HepG2 (cell line): ENCODE measurements at regions not wholly inside any gene's neighbourhood (a gene's known extent, or its start where the extent isn't known, plus 50 kb on each side); places are given as distances from the start of the nearest gene placed in this dataset.

ENCODE experiments used
- ATAC-seq: fragments of 200-7000 bp; cut with Tn5 transposase; 3 replicates; pipeline ENCODE4 v1.9.1; 2020; ENCODE audit warnings: mild to moderate bottlenecking, moderate library complexity
- BruUV-seq: library from RNA; stranded (reverse); fragments of 400-500 nt; replicated peaks from 2 replicates; lab custom pipeline; 2021; lab: Mats Ljungman, UMichigan
- CTCF ChIA-PET: fragments of 300-600 bp; formaldehyde crosslinking; extraction: SDS; loops from one replicate; lab custom pipeline; 2021; ENCODE audit warnings: low total read pairs, inconsistent platforms, low intra/inter-chr PET ratio; lab: Yijun Ruan, JAX
- POLR2A ChIA-PET: fragments of 350-600 bp; sonication (Branson Sonifier 250); formaldehyde crosslinking; loops from one replicate; lab custom pipeline; 2020; ENCODE audit warnings: antibody characterized with exemption, inconsistent platforms; lab: Yijun Ruan, JAX
- DNase-seq: peaks from one replicate; pipeline ENCODE4 v3.0.0-alpha.2; 2015; ENCODE audit warnings: low spot score
- FAIRE-seq: peaks from 3 replicates; lab custom pipeline; 2011; peaks lifted over from hg19 to GRCh38; lab: Jason Lieb, UNC
- H2AFZ ChIP-seq: one replicate; pipeline ENCODE4 v1.6.1; 2011; ENCODE audit warnings: low read length, inconsistent platforms
- H3K27ac ChIP-seq: fragments of 300-600 bp; 3 replicates; pipeline ENCODE4 v1.8.0; 2011; ENCODE audit warnings: mixed run types, mild to moderate bottlenecking, mixed read lengths, low read length, inconsistent platforms; ENCODE audit not compliant: insufficient read depth; ENCODE audit errors: extremely low read length
- H3K27me3 ChIP-seq, 2 experiments: fragments of 200-600 bp in 1 of 2; 2 replicates in 1 of 2; 3 replicates in 1 of 2; pipeline versions ENCODE4 v1.6.0 to v1.8.0; 2011; ENCODE audit warnings: low read length in 2 of 2, mild to moderate bottlenecking in 2 of 2, moderate library complexity in 2 of 2, inconsistent platforms in 1 of 2; ENCODE audit not compliant: insufficient read depth in 2 of 2, control insufficient read depth in 1 of 2
- H3K36me3 ChIP-seq, 2 experiments: fragments of 200-600 bp in 1 of 2; replicated peaks in 1 of 2; 2 replicates in 1 of 2; 3 replicates in 1 of 2; pipeline versions ENCODE4 v1.5.1 to v1.8.0; 2011; ENCODE audit warnings: low read length in 2 of 2, inconsistent platforms in 1 of 2; ENCODE audit not compliant: insufficient read depth in 2 of 2, control insufficient read depth in 1 of 2
- H3K4me1 ChIP-seq: 2 replicates; pipeline ENCODE4 v1.5.1; 2012; ENCODE audit warnings: low read length, inconsistent platforms; ENCODE audit not compliant: insufficient read depth
- H3K4me2 ChIP-seq: 2 replicates; pipeline ENCODE4 v1.6.0; 2011; ENCODE audit warnings: low read depth, low read length, inconsistent platforms
- H3K4me3 ChIP-seq, 3 experiments: fragments of 200-600 bp in 1 of 3; sonication (generic), shearing (Covaris generic) in 1 of 3; replicated peaks in 1 of 3; 2 replicates each; pipeline ENCODE4 v1.5.1; 2011 to 2016; ENCODE audit warnings: low read length in 3 of 3, inconsistent platforms in 2 of 3, low read depth in 2 of 3, mild to moderate bottlenecking in 2 of 3, control low read depth in 1 of 3, mixed read lengths in 1 of 3; ENCODE audit not compliant: insufficient read depth in 1 of 3
- H3K79me2 ChIP-seq: one replicate; pipeline ENCODE4 v1.6.1; 2011; ENCODE audit warnings: low read length, inconsistent platforms; ENCODE audit not compliant: insufficient read depth
- H3K9ac ChIP-seq: 2 replicates; pipeline ENCODE4 v1.6.0; 2011; ENCODE audit warnings: mild to moderate bottlenecking, low read depth, low read length, inconsistent platforms; ENCODE audit not compliant: insufficient read depth
- H3K9me3 ChIP-seq: 2 replicates; pipeline ENCODE4 v1.5.1; 2012; ENCODE audit warnings: mild to moderate bottlenecking, low read length
- H4K20me1 ChIP-seq: 2 replicates; pipeline ENCODE4 v1.6.0; 2011; ENCODE audit warnings: inconsistent platforms, mild to moderate bottlenecking, low read length, moderate library complexity; ENCODE audit not compliant: insufficient read depth
- ATF1 ChIP-seq: IDR thresholded peaks from 2 replicates; pipeline ENCODE4 v1.6.1; 2016; ENCODE audit warnings: mild to moderate bottlenecking, control low read depth
- CBX2 ChIP-seq, 2 experiments: fragments of 200-600 bp in 1 of 2; sonication (generic); formaldehyde crosslinking in 1 of 2; IDR thresholded peaks; 2 replicates each; pipeline versions ENCODE4 v1.7.0 to v1.8.1; 2018 to 2022; ENCODE audit warnings: low read depth in 2 of 2, low read length in 1 of 2, mild to moderate bottlenecking in 1 of 2, missing genetic modification reagents in 1 of 2
- ISL2 ChIP-seq: sonication (generic); formaldehyde crosslinking; IDR thresholded peaks from 2 replicates; pipeline ENCODE4 v1.5.0; 2020; ENCODE audit warnings: missing genetic modification reagents
- JARID2 ChIP-seq: sonication (generic); formaldehyde crosslinking; IDR thresholded peaks from 2 replicates; pipeline ENCODE4 v1.8.1; 2023; ENCODE audit warnings: missing genetic modification reagents, inconsistent platforms; ENCODE audit not compliant: insufficient replicate concordance
- KAT8 ChIP-seq: IDR thresholded peaks from 2 replicates; pipeline ENCODE4 v1.6.1; 2016; ENCODE audit warnings: missing genetic modification reagents, missing compliant biosample characterization
- NFATC3 ChIP-seq: sonication (generic); formaldehyde crosslinking; IDR thresholded peaks from 2 replicates; pipeline ENCODE4 v1.5.1; 2020; ENCODE audit warnings: mild to moderate bottlenecking, missing genetic modification reagents
- NONO ChIP-seq, 2 experiments: fragments of 450-650 bp in 1 of 2; sonication (generic) in 1 of 2; formaldehyde crosslinking in 1 of 2; IDR thresholded peaks in 1 of 2; conservative IDR thresholded peaks in 1 of 2; 2 replicates each; pipeline versions ENCODE4 v1.6.1 to v1.8.0; 2017 to 2022; ENCODE audit warnings: mild to moderate bottlenecking in 1 of 2, missing genetic modification reagents in 1 of 2, moderate library complexity in 1 of 2
- NR0B2 ChIP-seq: sonication (generic); formaldehyde crosslinking; IDR thresholded peaks from 2 replicates; pipeline ENCODE4 v1.4.0; 2020; ENCODE audit warnings: mild to moderate bottlenecking, missing genetic modification reagents
- SIX1 ChIP-seq: sonication (generic); formaldehyde crosslinking; IDR thresholded peaks from 2 replicates; pipeline ENCODE4 v1.4.0; 2020; ENCODE audit warnings: missing genetic modification reagents, borderline replicate concordance
- SNAPC4 ChIP-seq: sonication (generic); formaldehyde crosslinking; IDR thresholded peaks from 2 replicates; pipeline ENCODE4 v1.4.0; 2020; ENCODE audit warnings: mild to moderate bottlenecking, missing genetic modification reagents
- SSRP1 ChIP-seq: IDR thresholded peaks from 2 replicates; pipeline ENCODE4 v1.6.1; 2016; ENCODE audit warnings: control low read depth
- TARDBP ChIP-seq: sonication (generic); formaldehyde crosslinking; IDR thresholded peaks from 2 replicates; pipeline ENCODE4 v1.8.0; 2022; ENCODE audit warnings: mild to moderate bottlenecking, missing genetic modification reagents
- TP53 ChIP-seq: sonication (generic); formaldehyde crosslinking; conservative IDR thresholded peaks from 2 replicates; pipeline ENCODE4 v1.4.0; 2020; ENCODE audit warnings: missing genetic modification reagents
- ZBTB42 ChIP-seq: sonication (generic); formaldehyde crosslinking; IDR thresholded peaks from 2 replicates; pipeline ENCODE4 v1.5.0; 2020; ENCODE audit warnings: mild to moderate bottlenecking, missing genetic modification reagents
- ZBTB8A ChIP-seq: sonication (generic); formaldehyde crosslinking; IDR thresholded peaks from 2 replicates; pipeline ENCODE4 v1.4.0; 2020; ENCODE audit warnings: mild to moderate bottlenecking, low read depth, missing genetic modification reagents, borderline replicate concordance
- ZNF432 ChIP-seq: sonication (generic); formaldehyde crosslinking; IDR thresholded peaks from 2 replicates; pipeline ENCODE4 v1.5.0; 2020; ENCODE audit warnings: missing genetic modification reagents, mild to moderate bottlenecking, borderline replicate concordance
- ZNF564 ChIP-seq: sonication (generic); formaldehyde crosslinking; IDR thresholded peaks from 2 replicates; pipeline ENCODE4 v1.8.1; 2023; ENCODE audit warnings: mild to moderate bottlenecking, missing genetic modification reagents
- ZNF792 ChIP-seq: IDR thresholded peaks from 2 replicates; pipeline ENCODE4 v1.6.1; 2016
- WGBS: methylation state at CpG from one replicate; pipeline ENCODE4 v1.1.6; 2017; ENCODE audit warnings: low lambda C conversion rate; 5-methylcytosine and 5-hydroxymethylcytosine counted together
- in situ Hi-C: cut with HindIII; loops from 2 replicates; pipeline ENCODE4 v1.10.0; 2017; ENCODE audit warnings: low pct_unique_long_range_greater_than_20kb; ENCODE audit not compliant: extremely low pct_ligation_motif_present
- intact Hi-C: fragments of 100-400 bp; cut with micrococcal nuclease; formaldehyde crosslinking; loops from one replicate; pipeline ENCODE4 v1.10.0; 2022; ENCODE audit not compliant: unreplicated experiment

GRCh38 chr12:127237151-127237550 is 1029.8 kb upstream of the TMEM132C start:
- H3K9ac ChIP-seq: no peak overlapping the region
- POLR2A ChIA-PET: no interaction called here

GRCh38 chr12:127238107-127238506 is 1028.9 kb upstream of the TMEM132C start:
- intact Hi-C loops: loop anchor here (10.0 kb wide), 1 partner anchor 63 kb away; no protein-coding TSS in a partner anchor
- no peak for FAIRE-seq
- CTCF ChIA-PET: no interaction called here
- no peak for TF ChIP-seq ZBTB8A (CRISPR knock-in tag)
- TF ChIP-seq CBX2 (IDR thresholded peaks at IDR 0.05; ENCODE audit: low read depth, low read length): no peak
- TF ChIP-seq CBX2 (CRISPR knock-in tag; IDR thresholded peaks at IDR 0.05; ENCODE audit: low read depth): no peak
- TF ChIP-seq ATF1 (CRISPR knock-in tag): no peak
- TF ChIP-seq TP53 (CRISPR knock-in tag): no peak
- no peak for TF ChIP-seq NR0B2 (CRISPR knock-in tag)
- no peak for TF ChIP-seq KAT8 (CRISPR knock-in tag)
- TF ChIP-seq NFATC3 (CRISPR knock-in tag): no peak
- no peak for TF ChIP-seq JARID2 (CRISPR knock-in tag)
- TF ChIP-seq NONO (IDR thresholded peaks at IDR 0.05): no peak
- TF ChIP-seq NONO (CRISPR knock-in tag; conservative IDR thresholded peaks at IDR 0.05): no peak
- TF ChIP-seq SIX1 (CRISPR knock-in tag): no peak
- no peak for TF ChIP-seq SNAPC4 (CRISPR knock-in tag)

More at GRCh38 chr12:127237151-127237550, 1029.8 kb upstream of the TMEM132C start:
- no peak overlapping the region for H3K27ac ChIP-seq
- no peaks in the 10 kb centered on the region for H3K27me3 ChIP-seq
- CTCF ChIA-PET: no interaction called here
- H3K4me2 ChIP-seq: no peak overlapping the region
- no peaks in the 10 kb centered on the region for H3K36me3 ChIP-seq
- no peaks in the 10 kb centered on the region for H3K79me2 ChIP-seq
- no TSS peak for BruUV-seq
- no peaks in the 10 kb centered on the region for H4K20me1 ChIP-seq
- H2AFZ ChIP-seq: no peak overlapping the region
- no peaks in the 10 kb centered on the region for H3K4me1 ChIP-seq
- intact Hi-C loops (loop anchor here (10.0 kb wide), 1 partner anchor 62 kb away; no protein-coding TSS in a partner anchor), in situ Hi-C loops (no loop called here)
- FAIRE-seq (no peak), ATAC-seq (no peak), DNase-seq (no peak)
- peaks cover 55% of the 10 kb centered on the region for H3K9me3 ChIP-seq
- no peak overlapping the region for H3K4me3 ChIP-seq
- 46% methylated on average over 9 of the region's 9 CpGs for WGBS
- TF ChIP-seq ISL2 (CRISPR knock-in tag) (no peak), ZNF792 (CRISPR knock-in tag) (no peak), ZBTB42 (no peak), TARDBP (CRISPR knock-in tag) (no peak), ZNF564 (CRISPR knock-in tag) (no peak), ZNF432 (no peak), SSRP1 (CRISPR knock-in tag) (no peak)

More at GRCh38 chr12:127238107-127238506, 1028.9 kb upstream of the TMEM132C start:
- no peaks in the 10 kb centered on the region for H4K20me1 ChIP-seq
- in situ Hi-C loops: no loop called here
- 75% methylated on average over 4 of the region's 4 CpGs for WGBS
- DNase-seq: no peak
- BruUV-seq: no TSS peak
- H3K27ac ChIP-seq: no peak overlapping the region
- H3K9ac ChIP-seq: no peak overlapping the region
- no peak for ATAC-seq
- no peak overlapping the region for H3K4me3 ChIP-seq
- POLR2A ChIA-PET: no interaction called here
- no peaks in the 10 kb centered on the region for H3K36me3 ChIP-seq
- H3K27me3 ChIP-seq: no peaks in the 10 kb centered on the region
- H3K4me1 ChIP-seq: no peaks in the 10 kb centered on the region
- no peaks in the 10 kb centered on the region for H3K79me2 ChIP-seq
- no peak overlapping the region for H2AFZ ChIP-seq
- peaks cover 53% of the 10 kb centered on the region for H3K9me3 ChIP-seq
- H3K4me2 ChIP-seq: no peak overlapping the region
